ENCODE measurements at regions not wholly inside any gene's neighbourhood (a gene's known extent, or its start where the extent isn't known, plus 50 kb on each side); places are given as distances from the start of the nearest gene placed in this dataset.

GRCh38 chr3:104536715-104537114 is 830.0 kb upstream of the ALCAM start:
- H3K27me3 ChIP-seq (ENCODE audit: control insufficient read depth, insufficient read depth, low read length) = no peaks in the 10 kb centered on the region
- ChIA-PET POLR2A (no interaction called here), CTCF (no interaction called here)
- in situ Hi-C loops (cut with HindIII; ENCODE audit: low pct_unique_long_range_greater_than_20kb, low sequenced_read_pairs) = no loop called here
- H3K36me3 ChIP-seq (ENCODE audit: control insufficient read depth, insufficient read depth, low read length) = no peaks in the 10 kb centered on the region
- H3K4me1 ChIP-seq (ENCODE audit: control insufficient read depth, insufficient read depth, low read length) = no peaks in the 10 kb centered on the region
- no TSS peak for BruUV-seq (replicated peaks)
- no peak overlapping the region for H3K27ac ChIP-seq (ENCODE audit: low read length)
- intact Hi-C loops (cut with micrococcal nuclease; ENCODE audit: unreplicated experiment) = no loop called here
- no peak overlapping the region for H3K4me3 ChIP-seq (ENCODE audit: low read depth in 2 of 2, low read length in 2 of 2)
- ATAC-seq (no peak), DNase-seq (ENCODE audit: low read depth, low spot score) (no peak)
- TF ChIP-seq TCF7L2 (IDR thresholded peaks at IDR 0.05; ENCODE audit: low read depth, low read length) (no peak), REST (IDR thresholded peaks at IDR 0.05; ENCODE audit: insufficient read depth in 1 of 2, low read depth in 2 of 2, low read length in 1 of 2) (no peak), POLR2AphosphoS5 (IDR thresholded peaks at IDR 0.05; ENCODE audit: low read depth, low read length) (no peak), CTCF (IDR thresholded peaks at IDR 0.05) (no peak), SIN3A (IDR thresholded peaks at IDR 0.05; ENCODE audit: borderline replicate concordance, insufficient read depth, low read depth, low read length) (no peak)
- H3K9me3 ChIP-seq (ENCODE audit: control insufficient read depth, insufficient read depth, low read depth, low read length) = no peaks in the 10 kb centered on the region

- ATAC-seq = no peak
Observed at GRCh38 chr3:104537323-104537722, 829.4 kb upstream of the ALCAM start.

More at GRCh38 chr3:104537323-104537722, 829.4 kb upstream of the ALCAM start:
- DNase-seq (ENCODE audit: low read depth, low spot score) = no peak
- Histone ChIP-seq H3K4me3 (ENCODE audit: low read depth in 2 of 2, low read length in 2 of 2) (no peak overlapping the region), H3K27me3 (ENCODE audit: control insufficient read depth, insufficient read depth, low read length) (no peaks in the 10 kb centered on the region), H3K36me3 (ENCODE audit: control insufficient read depth, insufficient read depth, low read length) (no peaks in the 10 kb centered on the region), H3K9me3 (ENCODE audit: control insufficient read depth, insufficient read depth, low read depth, low read length) (no peaks in the 10 kb centered on the region), H3K4me1 (ENCODE audit: control insufficient read depth, insufficient read depth, low read length) (no peaks in the 10 kb centered on the region), H3K27ac (ENCODE audit: low read length) (no peak overlapping the region)
- ChIA-PET CTCF (no interaction called here), POLR2A (no interaction called here)
- BruUV-seq (replicated peaks) = no TSS peak
- in situ Hi-C loops (cut with HindIII; ENCODE audit: low pct_unique_long_range_greater_than_20kb, low sequenced_read_pairs) (no loop called here), intact Hi-C loops (cut with micrococcal nuclease; ENCODE audit: unreplicated experiment) (no loop called here)
- TF ChIP-seq POLR2AphosphoS5 (IDR thresholded peaks at IDR 0.05; ENCODE audit: low read depth, low read length) (no peak), SIN3A (IDR thresholded peaks at IDR 0.05; ENCODE audit: borderline replicate concordance, insufficient read depth, low read depth, low read length) (no peak), CTCF (IDR thresholded peaks at IDR 0.05) (no peak), TCF7L2 (IDR thresholded peaks at IDR 0.05; ENCODE audit: low read depth, low read length) (no peak), REST (IDR thresholded peaks at IDR 0.05; ENCODE audit: insufficient read depth in 1 of 2, low read depth in 2 of 2, low read length in 1 of 2) (no peak)
